DMS 273 (cell line): ENCODE measurements at regions not wholly inside any gene's neighbourhood (a gene's known extent, or its start where the extent isn't known, plus 50 kb on each side); places are given as distances from the start of the nearest gene placed in this dataset.

Experiments used
- DNase-seq: peaks from one replicate; lab custom pipeline; 2025; ENCODE audit not compliant: unreplicated experiment; lab: John Stamatoyannopoulos, UW

- no peak for DNase-seq
Observed at GRCh38 chr14:27077710-27078109, 479.9 kb upstream of the NOVA1 start.

- no peak for DNase-seq
Observed at GRCh38 chr14:27078191-27078590, 480.4 kb upstream of the NOVA1 start.

- no peak for DNase-seq
Observed at GRCh38 chr14:27079716-27080115, 481.9 kb upstream of the NOVA1 start.

GRCh38 chr14:27085500-27085899 is 487.7 kb upstream of the NOVA1 start:
- no peak for DNase-seq

- no peak for DNase-seq
Observed at GRCh38 chr14:27090716-27091115, 492.9 kb upstream of the NOVA1 start.

- DNase-seq = no peak
Observed at GRCh38 chr14:27091973-27092372, 494.1 kb upstream of the NOVA1 start.

GRCh38 chr14:27096091-27096490 is 498.3 kb upstream of the NOVA1 start:
- DNase-seq = no peak

- DNase-seq = no peak
Observed at GRCh38 chr14:27098451-27098850, 500.6 kb upstream of the NOVA1 start.

- DNase-seq = no peak
Observed at GRCh38 chr14:27114180-27114579, 516.3 kb upstream of the NOVA1 start.

GRCh38 chr14:27123162-27123561 is 525.3 kb upstream of the NOVA1 start:
- DNase-seq = no peak

- no peak for DNase-seq
Observed at GRCh38 chr14:27127838-27128237, 530.0 kb upstream of the NOVA1 start.

- no peak for DNase-seq
Observed at GRCh38 chr14:27134200-27134599, 536.4 kb upstream of the NOVA1 start.

GRCh38 chr14:27145170-27145569 is 547.3 kb upstream of the NOVA1 start:
- no peak for DNase-seq

- DNase-seq = no peak
Observed at GRCh38 chr14:27148143-27148542, 550.3 kb upstream of the NOVA1 start.

GRCh38 chr14:27164139-27164538 is 566.3 kb upstream of the NOVA1 start:
- DNase-seq = no peak

GRCh38 chr14:27175489-27175888 is 577.7 kb upstream of the NOVA1 start:
- DNase-seq = no peak

GRCh38 chr14:27181333-27181732 is 583.5 kb upstream of the NOVA1 start:
- no peak for DNase-seq

GRCh38 chr14:27184427-27184826 is 586.6 kb upstream of the NOVA1 start:
- DNase-seq = no peak

GRCh38 chr14:27186048-27186447 is 588.2 kb upstream of the NOVA1 start:
- DNase-seq = no peak

- no peak for DNase-seq
Observed at GRCh38 chr14:27187136-27187535, 589.3 kb upstream of the NOVA1 start.

GRCh38 chr14:27190296-27190695 is 592.5 kb upstream of the NOVA1 start:
- DNase-seq = no peak

GRCh38 chr14:27199272-27199671 is 601.4 kb upstream of the NOVA1 start:
- no peak for DNase-seq

- DNase-seq = no peak
Observed at GRCh38 chr14:27205036-27205435, 607.2 kb upstream of the NOVA1 start.

GRCh38 chr14:27211741-27212140 is 613.9 kb upstream of the NOVA1 start:
- no peak for DNase-seq
